NT2/D1 (cell line): ENCODE measurements at regions not wholly inside any gene's neighbourhood (a gene's known extent, or its start where the extent isn't known, plus 50 kb on each side); places are given as distances from the start of the nearest gene placed in this dataset.

ENCODE experiments used
- DNase-seq: peaks from one replicate; pipeline ENCODE4 v3.0.0-alpha.2; 2011; ENCODE audit warnings: low read depth, low spot score
- H3K27me3 ChIP-seq: 2 replicates; pipeline ENCODE4 v1.6.0; 2011; ENCODE audit warnings: mild to moderate bottlenecking; ENCODE audit not compliant: insufficient read length, insufficient read depth
- H3K36me3 ChIP-seq: 2 replicates; pipeline ENCODE4 v1.6.1; 2011; ENCODE audit warnings: mild to moderate bottlenecking, low read length, mixed read lengths; ENCODE audit not compliant: insufficient read depth, insufficient read length
- H3K4me1 ChIP-seq: 2 replicates; pipeline ENCODE4 v1.5.1; 2011; ENCODE audit not compliant: insufficient read depth, insufficient read length
- H3K4me3 ChIP-seq: 2 replicates; pipeline ENCODE4 v1.5.1; 2011; ENCODE audit warnings: low read depth; ENCODE audit not compliant: insufficient read length
- H3K9ac ChIP-seq: 2 replicates; pipeline ENCODE4 v1.6.0; 2011; ENCODE audit warnings: low read depth; ENCODE audit not compliant: insufficient read length
- H3K9me3 ChIP-seq: 2 replicates; pipeline ENCODE4 v1.5.1; 2011; ENCODE audit warnings: mild to moderate bottlenecking, low read length; ENCODE audit not compliant: insufficient read depth
- SUZ12 ChIP-seq: IDR thresholded peaks from 2 replicates; pipeline ENCODE4 v1.6.1; 2011; ENCODE audit not compliant: insufficient read length, insufficient read depth; ENCODE audit errors: extremely low read depth
- YY1 ChIP-seq: IDR thresholded peaks from 2 replicates; pipeline ENCODE4 v1.6.1; 2011; ENCODE audit not compliant: insufficient read length, insufficient read depth
- ZNF274 ChIP-seq: IDR thresholded peaks from 2 replicates; pipeline ENCODE4 v1.6.1; 2011; ENCODE audit warnings: mild to moderate bottlenecking, low read depth, low read length

GRCh38 chr1:221448585-221449175, 293.2 kb downstream of the DUSP10 start:
- DNase-seq = no peak
- H3K9me3 ChIP-seq = no peaks in the 10 kb centered on the region
- no peaks in the 10 kb centered on the region for H3K36me3 ChIP-seq
- H3K27me3 ChIP-seq = no peaks in the 10 kb centered on the region
- no peaks in the 10 kb centered on the region for H3K4me1 ChIP-seq
- no peak overlapping the region for H3K9ac ChIP-seq
- H3K4me3 ChIP-seq = no peak overlapping the region
- TF ChIP-seq ZNF274 (no peak), SUZ12 (no peak), YY1 (no peak)

DNA sequence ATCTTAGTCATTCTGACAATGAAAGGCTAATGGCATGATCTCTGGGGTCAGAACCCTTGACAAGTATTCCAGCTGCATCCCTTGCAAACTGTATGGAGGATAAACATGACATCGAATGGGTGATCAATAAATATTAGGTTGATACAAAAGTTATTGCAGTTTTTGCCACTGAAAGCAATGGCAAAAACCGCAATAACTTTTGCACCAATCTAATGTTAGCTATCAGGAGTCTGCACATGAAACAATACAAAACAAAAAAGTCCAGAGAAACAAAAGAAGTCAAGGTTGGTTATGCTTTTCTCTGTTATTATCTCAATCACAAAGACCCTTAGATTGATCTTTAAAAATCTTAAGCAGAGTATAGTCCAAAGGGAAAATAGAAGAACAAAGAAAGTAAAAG, 292.7 kb downstream of the DUSP10 start:
- Histone ChIP-seq H3K9ac (no peak overlapping the region), H3K4me3 (no peak overlapping the region), H3K27me3 (no peaks in the 10 kb centered on the region), H3K4me1 (no peaks in the 10 kb centered on the region), H3K9me3 (no peaks in the 10 kb centered on the region), H3K36me3 (no peaks in the 10 kb centered on the region)
- TF ChIP-seq SUZ12 (no peak), ZNF274 (no peak), YY1 (no peak)
- no peak for DNase-seq

GRCh38 chr1:221449801-221450470, 292.0 kb downstream of the DUSP10 start:
- H3K9ac ChIP-seq = no peak overlapping the region

DNA sequence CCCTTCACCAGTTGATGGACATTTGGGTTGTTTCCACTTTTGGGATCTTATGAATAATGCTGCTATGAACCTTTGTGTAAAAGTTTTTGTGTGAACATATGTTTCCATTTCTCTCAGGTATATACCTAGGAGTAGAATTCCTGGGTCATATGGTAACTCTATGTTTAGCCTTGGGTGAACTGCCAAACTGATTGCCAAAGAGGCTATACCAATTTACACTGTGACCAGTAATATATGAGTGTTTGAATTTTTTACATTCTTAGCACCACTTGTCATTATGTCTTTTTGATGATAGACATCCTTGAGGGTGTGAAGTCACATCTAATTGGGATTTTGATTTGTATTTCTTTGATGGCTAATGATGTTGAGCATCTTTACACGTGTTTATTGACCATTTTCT, 290.1 kb downstream of the DUSP10 start:
- DNase-seq = no peak
- Histone ChIP-seq H3K4me3 (no peak overlapping the region), H3K36me3 (no peaks in the 10 kb centered on the region), H3K27me3 (no peaks in the 10 kb centered on the region), H3K4me1 (no peaks in the 10 kb centered on the region), H3K9me3 (no peaks in the 10 kb centered on the region), H3K9ac (no peak overlapping the region)
- TF ChIP-seq ZNF274 (no peak), SUZ12 (no peak), YY1 (no peak)

More at GRCh38 chr1:221449801-221450470, 292.0 kb downstream of the DUSP10 start:
- no peaks in the 10 kb centered on the region for H3K9me3 ChIP-seq
- no peak overlapping the region for H3K4me3 ChIP-seq
- no peaks in the 10 kb centered on the region for H3K4me1 ChIP-seq
- no peak for TF ChIP-seq YY1
- no peak for TF ChIP-seq ZNF274
- no peak for TF ChIP-seq SUZ12
- H3K27me3 ChIP-seq = no peaks in the 10 kb centered on the region
- no peaks in the 10 kb centered on the region for H3K36me3 ChIP-seq
- no peak for DNase-seq

- Histone ChIP-seq H3K4me1 (no peaks in the 10 kb centered on the region), H3K36me3 (no peaks in the 10 kb centered on the region), H3K4me3 (no peak overlapping the region)
These were observed 287.8 kb downstream of the DUSP10 start for GRCh38 chr1:221454096-221454495.

GRCh38 chr1:221456918-221457317, 285.0 kb downstream of the DUSP10 start:
- Histone ChIP-seq H3K27me3 (no peaks in the 10 kb centered on the region), H3K4me1 (no peaks in the 10 kb centered on the region), H3K9me3 (no peaks in the 10 kb centered on the region), H3K4me3 (no peak overlapping the region), H3K9ac (no peak overlapping the region), H3K36me3 (no peaks in the 10 kb centered on the region)
- no peak for TF ChIP-seq SUZ12
- TF ChIP-seq ZNF274 = no peak
- TF ChIP-seq YY1 = no peak
- DNase-seq = no peak

More at GRCh38 chr1:221454096-221454495, 287.8 kb downstream of the DUSP10 start:
- TF ChIP-seq SUZ12 (no peak), YY1 (no peak), ZNF274 (no peak)
- Histone ChIP-seq H3K9ac (no peak overlapping the region), H3K9me3 (no peaks in the 10 kb centered on the region), H3K27me3 (no peaks in the 10 kb centered on the region)
- no peak for DNase-seq

DNA sequence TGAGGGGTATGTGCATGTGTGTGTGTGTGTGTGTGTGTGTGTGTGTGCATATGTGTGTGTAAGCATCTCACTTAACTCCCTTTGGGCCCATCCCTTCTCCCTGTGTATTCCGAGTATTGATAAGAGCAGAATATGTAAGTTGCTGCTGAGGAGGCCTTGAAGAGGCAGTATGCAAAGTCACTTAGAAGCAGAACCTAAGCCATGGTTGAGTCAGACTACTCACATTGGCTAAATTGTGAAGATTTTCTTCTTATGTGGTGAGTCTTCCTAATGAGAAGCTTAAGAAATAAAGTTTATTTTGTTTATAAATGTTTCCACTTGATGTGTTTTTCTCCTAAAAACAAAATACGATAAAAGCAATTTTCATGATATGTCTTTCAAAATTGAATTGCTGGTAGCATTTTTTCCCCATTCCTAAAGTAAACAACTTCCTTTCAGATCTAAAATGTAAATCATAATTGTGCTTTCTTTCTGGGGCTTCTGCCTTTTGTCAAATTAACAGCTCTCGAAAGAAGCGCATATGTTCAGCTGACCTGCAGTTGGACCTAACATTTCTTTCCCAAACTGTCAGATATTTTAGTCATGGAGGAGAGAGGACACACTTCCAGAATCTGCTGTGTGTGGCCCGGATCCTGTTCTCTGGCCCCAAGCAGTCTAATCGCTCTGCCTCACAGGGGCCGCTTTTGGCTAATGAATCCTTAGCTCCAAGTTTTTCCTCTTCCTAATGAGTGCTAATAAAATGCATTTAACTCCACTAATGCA, 284.0 kb downstream of the DUSP10 start:
- H3K27me3 ChIP-seq = no peaks in the 10 kb centered on the region
- no peak overlapping the region for H3K4me3 ChIP-seq
- no peaks in the 10 kb centered on the region for H3K4me1 ChIP-seq
- H3K36me3 ChIP-seq = no peaks in the 10 kb centered on the region
- no peak overlapping the region for H3K9ac ChIP-seq
- TF ChIP-seq YY1 (no peak), ZNF274 (no peak), SUZ12 (no peak)
- no peaks in the 10 kb centered on the region for H3K9me3 ChIP-seq
- DNase-seq = no peak
